Lower lobe of right lung (tissue), 2 donors: ENCODE measurements at regions not wholly inside any gene's neighbourhood (a gene's known extent, or its start where the extent isn't known, plus 50 kb on each side); places are given as distances from the start of the nearest gene placed in this dataset.

ENCODE experiments used
- ATAC-seq, 2 donors: fragments of 200-7000 bp; cut with Tn5 transposase; one replicate each; pipeline ENCODE4 v1.9.1; 2020 to 2022; ENCODE audit warnings: mild to moderate bottlenecking in 2 of 2, moderate library complexity in 2 of 2
- DNase-seq: peaks from one replicate; pipeline ENCODE4 v3.0.0-alpha.2; 2020
- H3K27ac ChIP-seq: fragments of 200-600 bp; one replicate; pipeline ENCODE4 v1.8.0; 2022
- H3K27me3 ChIP-seq: fragments of 200-600 bp; one replicate; pipeline ENCODE4 v1.8.0; 2022; ENCODE audit warnings: low read depth
- H3K36me3 ChIP-seq: fragments of 200-600 bp; one replicate; pipeline ENCODE4 v1.8.0; 2022; ENCODE audit warnings: mild to moderate bottlenecking
- H3K4me1 ChIP-seq: fragments of 200-600 bp; one replicate; pipeline ENCODE4 v1.8.0; 2022
- H3K4me3 ChIP-seq: fragments of 200-600 bp; one replicate; pipeline ENCODE4 v1.8.0; 2022; ENCODE audit warnings: mild to moderate bottlenecking
- H3K9me3 ChIP-seq: fragments of 200-600 bp; one replicate; pipeline ENCODE4 v1.8.0; 2022
- intact Hi-C: fragments of 100-400 bp; cut with DNase I; formaldehyde crosslinking; loops from one replicate; pipeline ENCODE4 v1.11.0; 2022
- TF ChIP-seq, protein P1 (sequence below): fragments of 200-600 bp; IDR thresholded peaks from one replicate; pipeline ENCODE4 v1.8.0; 2022; ENCODE audit warnings: antibody characterized with exemption, mild to moderate bottlenecking
- donor health status: DM: no; HTN: yes; CAD: no; lungs with severe emphysema.

DNA sequence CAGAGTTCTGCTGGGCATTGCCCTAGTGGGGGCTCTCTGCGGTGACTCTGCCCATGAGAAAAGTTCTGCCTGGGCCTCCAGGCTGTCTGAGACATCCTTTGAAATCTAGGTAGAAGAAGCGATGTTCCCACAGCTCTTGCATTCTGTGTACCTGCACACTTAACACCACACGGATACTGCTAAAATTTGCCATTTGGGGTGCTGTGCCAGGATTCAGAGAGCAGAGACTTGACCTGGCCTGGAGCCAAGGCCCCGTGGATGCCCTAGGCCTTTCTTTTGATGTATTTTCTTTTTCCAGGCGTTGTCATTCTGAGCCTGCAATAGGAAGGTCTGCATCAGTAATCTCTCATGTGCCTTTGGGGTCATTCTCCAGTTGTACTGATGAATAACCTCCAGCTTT is 89.3 kb upstream of the IL12B start:
- no peak for ATAC-seq
- no peaks in the 10 kb centered on the region for H3K36me3 ChIP-seq
- H3K4me3 ChIP-seq, result no peak overlapping the region
- no peaks in the 10 kb centered on the region for H3K9me3 ChIP-seq
- DNase-seq, result no peak
- TF ChIP-seq, protein P1, sequence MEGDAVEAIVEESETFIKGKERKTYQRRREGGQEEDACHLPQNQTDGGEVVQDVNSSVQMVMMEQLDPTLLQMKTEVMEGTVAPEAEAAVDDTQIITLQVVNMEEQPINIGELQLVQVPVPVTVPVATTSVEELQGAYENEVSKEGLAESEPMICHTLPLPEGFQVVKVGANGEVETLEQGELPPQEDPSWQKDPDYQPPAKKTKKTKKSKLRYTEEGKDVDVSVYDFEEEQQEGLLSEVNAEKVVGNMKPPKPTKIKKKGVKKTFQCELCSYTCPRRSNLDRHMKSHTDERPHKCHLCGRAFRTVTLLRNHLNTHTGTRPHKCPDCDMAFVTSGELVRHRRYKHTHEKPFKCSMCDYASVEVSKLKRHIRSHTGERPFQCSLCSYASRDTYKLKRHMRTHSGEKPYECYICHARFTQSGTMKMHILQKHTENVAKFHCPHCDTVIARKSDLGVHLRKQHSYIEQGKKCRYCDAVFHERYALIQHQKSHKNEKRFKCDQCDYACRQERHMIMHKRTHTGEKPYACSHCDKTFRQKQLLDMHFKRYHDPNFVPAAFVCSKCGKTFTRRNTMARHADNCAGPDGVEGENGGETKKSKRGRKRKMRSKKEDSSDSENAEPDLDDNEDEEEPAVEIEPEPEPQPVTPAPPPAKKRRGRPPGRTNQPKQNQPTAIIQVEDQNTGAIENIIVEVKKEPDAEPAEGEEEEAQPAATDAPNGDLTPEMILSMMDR, result no peak
- intact Hi-C loops, result no loop called here
- H3K4me1 ChIP-seq, result no peaks in the 10 kb centered on the region
- H3K27ac ChIP-seq, result no peak overlapping the region
- no peaks in the 10 kb centered on the region for H3K27me3 ChIP-seq

DNA sequence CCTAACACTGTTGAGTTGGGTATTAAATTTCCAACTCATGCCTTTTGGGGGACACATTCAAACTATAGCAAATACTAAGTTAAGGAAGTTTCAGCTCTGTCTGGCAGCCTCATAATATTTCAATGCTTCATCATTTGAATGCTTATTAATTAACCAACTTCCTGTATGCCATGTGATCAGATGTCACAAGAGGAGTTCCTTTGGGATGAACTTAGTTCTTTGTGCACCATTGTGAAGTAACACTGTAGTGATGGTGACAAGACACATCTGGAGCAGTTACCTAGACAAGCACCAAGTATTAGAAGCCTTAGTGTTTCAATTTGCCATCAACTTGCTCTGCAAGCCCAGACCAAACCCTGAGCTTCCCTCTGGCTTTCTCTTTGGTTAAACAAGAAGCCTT is 90.7 kb upstream of the IL12B start:
- Histone ChIP-seq H3K27ac (no peak overlapping the region), H3K36me3 (no peaks in the 10 kb centered on the region), H3K4me3 (no peak overlapping the region), H3K27me3 (no peaks in the 10 kb centered on the region), H3K9me3 (no peaks in the 10 kb centered on the region), H3K4me1 (no peaks in the 10 kb centered on the region)
- DNase-seq (no peak), ATAC-seq (peak in 1 of 2 donors; percentile 23)
- TF ChIP-seq, protein P1, result no peak
- intact Hi-C loops, result no loop called here

DNA sequence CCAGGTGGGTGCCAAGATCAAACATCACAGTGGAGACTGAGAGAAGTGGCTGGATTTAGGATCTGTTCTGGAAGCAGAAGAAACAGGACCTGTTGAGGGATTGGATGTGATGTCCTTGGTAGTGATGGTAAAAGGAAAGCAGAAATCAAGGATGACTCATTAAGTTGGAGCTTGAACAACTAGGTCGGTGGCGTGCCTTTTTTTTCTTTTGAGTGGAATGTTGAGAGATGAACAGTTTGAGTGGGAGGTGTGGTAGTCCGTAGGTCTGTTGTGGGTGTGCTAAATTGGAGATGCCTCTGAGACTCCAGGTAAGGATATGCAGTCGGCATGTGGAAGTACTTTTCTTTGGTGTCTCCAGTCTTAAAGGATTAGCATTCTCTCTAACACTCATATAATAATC is 92.1 kb upstream of the IL12B start:
- TF ChIP-seq, protein P1, result no peak
- Histone ChIP-seq H3K36me3 (no peaks in the 10 kb centered on the region), H3K9me3 (no peaks in the 10 kb centered on the region), H3K27ac (no peak overlapping the region), H3K4me1 (no peaks in the 10 kb centered on the region), H3K27me3 (no peaks in the 10 kb centered on the region), H3K4me3 (no peak overlapping the region)
- ATAC-seq, result no peak
- intact Hi-C loops, result no loop called here
- DNase-seq, result no peak

DNA sequence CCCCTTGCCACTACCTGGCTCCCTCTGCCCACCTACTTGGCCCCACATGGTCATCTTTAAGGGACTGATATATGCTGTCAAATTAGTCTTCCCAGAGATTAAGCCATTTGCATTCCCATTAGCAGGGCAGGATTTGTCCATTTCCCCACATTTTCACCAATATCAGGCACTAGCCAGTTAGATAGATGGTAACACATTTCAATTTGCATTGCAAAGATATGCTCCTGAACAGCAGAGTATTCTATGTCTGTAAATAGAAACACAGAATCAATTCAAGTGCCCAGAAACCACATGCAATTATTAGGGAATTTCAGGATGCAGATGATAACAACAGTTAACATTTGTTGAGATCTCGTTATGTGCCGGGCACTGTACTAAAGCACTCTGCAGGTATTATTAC is 92.6 kb upstream of the IL12B start:
- Histone ChIP-seq H3K27me3 (no peaks in the 10 kb centered on the region), H3K36me3 (no peaks in the 10 kb centered on the region), H3K27ac (no peak overlapping the region), H3K4me3 (no peak overlapping the region), H3K9me3 (no peaks in the 10 kb centered on the region), H3K4me1 (no peaks in the 10 kb centered on the region)
- intact Hi-C loops, result no loop called here
- no peak for ATAC-seq
- TF ChIP-seq, protein P1, result no peak
- no peak for DNase-seq

DNA sequence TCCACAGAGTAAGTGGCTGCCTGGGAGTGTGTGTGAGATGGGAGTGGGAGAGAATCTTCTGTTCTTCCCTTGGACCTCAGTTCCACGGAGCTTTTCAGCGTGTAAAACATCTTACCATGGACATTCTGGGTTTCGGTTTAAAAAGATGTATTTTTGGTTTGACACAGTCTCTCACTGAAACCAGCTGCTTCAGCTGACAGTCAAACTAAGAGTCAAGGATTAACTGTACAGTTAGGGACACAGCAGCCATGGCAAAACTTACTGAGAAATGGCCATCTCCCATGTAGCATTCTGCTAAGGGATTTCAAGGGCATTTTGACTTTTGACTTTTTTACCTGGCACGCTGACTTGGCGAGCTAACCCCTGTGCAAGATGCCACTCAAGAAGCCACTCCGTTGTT is 93.8 kb upstream of the IL12B start:
- Histone ChIP-seq H3K27me3 (no peaks in the 10 kb centered on the region), H3K36me3 (no peaks in the 10 kb centered on the region), H3K27ac (no peak overlapping the region), H3K9me3 (no peaks in the 10 kb centered on the region), H3K4me1 (no peaks in the 10 kb centered on the region), H3K4me3 (no peak overlapping the region)
- ATAC-seq (no peak), DNase-seq (no peak)
- intact Hi-C loops, result no loop called here
- TF ChIP-seq, protein P1, result no peak

DNA sequence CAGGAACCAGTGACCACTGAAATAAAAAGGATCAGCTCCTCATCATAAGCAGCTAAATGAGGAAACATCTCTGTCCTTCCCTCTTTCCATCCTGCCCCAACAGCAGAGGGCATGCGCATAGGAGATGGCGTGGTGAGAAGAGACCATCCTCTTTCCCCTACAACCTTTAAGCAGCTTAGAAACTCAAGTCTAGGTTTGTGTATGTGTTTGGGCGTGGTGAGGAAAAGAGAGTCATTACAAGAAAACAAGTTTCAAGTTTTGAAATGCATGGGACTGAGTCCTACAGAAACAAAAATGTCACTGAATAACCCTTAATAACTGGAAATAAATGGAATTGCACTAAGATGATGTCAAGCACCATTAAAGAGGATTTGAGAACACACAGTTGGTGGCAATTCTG is 96.4 kb upstream of the IL12B start:
- Histone ChIP-seq H3K4me1 (no peaks in the 10 kb centered on the region), H3K36me3 (no peaks in the 10 kb centered on the region), H3K27ac (no peak overlapping the region), H3K9me3 (no peaks in the 10 kb centered on the region), H3K4me3 (no peak overlapping the region), H3K27me3 (no peaks in the 10 kb centered on the region)
- TF ChIP-seq, protein P1, result no peak
- ATAC-seq (no peak), DNase-seq (no peak)
- intact Hi-C loops, result no loop called here
